ENCODE measurements at regions not wholly inside any gene's neighbourhood (a gene's known extent, or its start where the extent isn't known, plus 50 kb on each side); places are given as distances from the start of the nearest gene placed in this dataset.
"Not testable (repeated sequence)": the region's sequence is repeated elsewhere in the genome, so short reads cannot be mapped to it uniquely, and the experiment has no call there.

GRCh38 chr1:176330782-176331181 is 123.7 kb upstream of the COP1 start:
- Mint-ChIP-seq H3K27ac (ENCODE audit: unreplicated experiment) (no peak overlapping the region), H3K9me3 (ENCODE audit: low read depth, unreplicated experiment) (peaks cover under 1% of the 10 kb centered on the region), H3K4me3 (ENCODE audit: low read depth, unreplicated experiment) (no peak overlapping the region), H3K27me3 (ENCODE audit: unreplicated experiment) (no peaks in the 10 kb centered on the region), H3K4me1 (ENCODE audit: low read depth, unreplicated experiment) (no peaks in the 10 kb centered on the region), H3K36me3 (ENCODE audit: insufficient read depth, unreplicated experiment) (no peaks in the 10 kb centered on the region)
- no peak for DNase-seq
- TF ChIP-seq CTCF (IDR thresholded peaks at IDR 0.05; ENCODE audit: unreplicated experiment) = no peak
- BruUV-seq (replicated peaks) = no TSS peak
- CTCF ChIA-PET = no interaction called here
- intact Hi-C loops (cut with micrococcal nuclease; ENCODE audit: unreplicated experiment) = no loop called here

GRCh38 chr1:176325664-176326063 is 118.6 kb upstream of the COP1 start:
- no peak for TF ChIP-seq CTCF (IDR thresholded peaks at IDR 0.05; ENCODE audit: unreplicated experiment)
- no TSS peak for BruUV-seq (replicated peaks)
- Mint-ChIP-seq H3K4me3 (ENCODE audit: low read depth, unreplicated experiment) (no peak overlapping the region), H3K27me3 (ENCODE audit: unreplicated experiment) (no peaks in the 10 kb centered on the region), H3K4me1 (ENCODE audit: low read depth, unreplicated experiment) (no peaks in the 10 kb centered on the region), H3K9me3 (ENCODE audit: low read depth, unreplicated experiment) (peaks cover 3% of the 10 kb centered on the region), H3K36me3 (ENCODE audit: insufficient read depth, unreplicated experiment) (no peaks in the 10 kb centered on the region), H3K27ac (ENCODE audit: unreplicated experiment) (no peak overlapping the region)
- CTCF ChIA-PET = no interaction called here
- intact Hi-C loops (cut with micrococcal nuclease; ENCODE audit: unreplicated experiment) = no loop called here
- DNase-seq = no peak

- Mint-ChIP-seq H3K9me3 (ENCODE audit: low read depth, unreplicated experiment) (peaks cover 3% of the 10 kb centered on the region), H3K4me3 (ENCODE audit: low read depth, unreplicated experiment) (no peak overlapping the region)
Observed at GRCh38 chr1:176323472-176323871, 116.4 kb upstream of the COP1 start.

GRCh38 chr1:176315519-176316220 is 108.6 kb upstream of the COP1 start:
- no peaks in the 10 kb centered on the region for H3K4me1 Mint-ChIP-seq (ENCODE audit: low read depth, unreplicated experiment)
- no peak overlapping the region for H3K4me3 Mint-ChIP-seq (ENCODE audit: low read depth, unreplicated experiment)
- no peak overlapping the region for H3K27ac Mint-ChIP-seq (ENCODE audit: unreplicated experiment)
- no peaks in the 10 kb centered on the region for H3K36me3 Mint-ChIP-seq (ENCODE audit: insufficient read depth, unreplicated experiment)
- BruUV-seq (replicated peaks) = no TSS peak
- no peak for DNase-seq
- CTCF ChIA-PET = interaction anchor here (1.0 kb wide), 1 partner anchor 9 kb away, joined by 4 read pairs; no protein-coding TSS in a partner anchor
- TF ChIP-seq CTCF (IDR thresholded peaks at IDR 0.05; ENCODE audit: unreplicated experiment) = no peak
- peaks cover 3% of the 10 kb centered on the region for H3K9me3 Mint-ChIP-seq (ENCODE audit: low read depth, unreplicated experiment)
- intact Hi-C loops (cut with micrococcal nuclease; ENCODE audit: unreplicated experiment) = no loop called here
- H3K27me3 Mint-ChIP-seq (ENCODE audit: unreplicated experiment) = no peaks in the 10 kb centered on the region

More at GRCh38 chr1:176323472-176323871, 116.4 kb upstream of the COP1 start:
- Mint-ChIP-seq H3K4me1 (ENCODE audit: low read depth, unreplicated experiment) (no peaks in the 10 kb centered on the region), H3K36me3 (ENCODE audit: insufficient read depth, unreplicated experiment) (no peaks in the 10 kb centered on the region), H3K27me3 (ENCODE audit: unreplicated experiment) (no peaks in the 10 kb centered on the region), H3K27ac (ENCODE audit: unreplicated experiment) (no peak overlapping the region)
- CTCF ChIA-PET = no interaction called here
- BruUV-seq (replicated peaks) = no TSS peak
- TF ChIP-seq CTCF (IDR thresholded peaks at IDR 0.05; ENCODE audit: unreplicated experiment) = no peak
- DNase-seq = no peak
- intact Hi-C loops (cut with micrococcal nuclease; ENCODE audit: unreplicated experiment) = no loop called here

GRCh38 chr1:176296602-176297001 is 89.5 kb upstream of the COP1 start:
- CTCF ChIA-PET; H3K36me3 Mint-ChIP-seq (ENCODE audit: insufficient read depth, unreplicated experiment); H3K27ac Mint-ChIP-seq (ENCODE audit: unreplicated experiment); BruUV-seq (replicated peaks); H3K4me1 Mint-ChIP-seq (ENCODE audit: low read depth, unreplicated experiment); H3K27me3 Mint-ChIP-seq (ENCODE audit: unreplicated experiment); DNase-seq; H3K9me3 Mint-ChIP-seq (ENCODE audit: low read depth, unreplicated experiment); H3K4me3 Mint-ChIP-seq (ENCODE audit: low read depth, unreplicated experiment); intact Hi-C loops (cut with micrococcal nuclease; ENCODE audit: unreplicated experiment): not testable (repeated sequence)
